ENCODE measurements at regions not wholly inside any gene's neighbourhood (a gene's known extent, or its start where the extent isn't known, plus 50 kb on each side); places are given as distances from the start of the nearest gene placed in this dataset.

DNA sequence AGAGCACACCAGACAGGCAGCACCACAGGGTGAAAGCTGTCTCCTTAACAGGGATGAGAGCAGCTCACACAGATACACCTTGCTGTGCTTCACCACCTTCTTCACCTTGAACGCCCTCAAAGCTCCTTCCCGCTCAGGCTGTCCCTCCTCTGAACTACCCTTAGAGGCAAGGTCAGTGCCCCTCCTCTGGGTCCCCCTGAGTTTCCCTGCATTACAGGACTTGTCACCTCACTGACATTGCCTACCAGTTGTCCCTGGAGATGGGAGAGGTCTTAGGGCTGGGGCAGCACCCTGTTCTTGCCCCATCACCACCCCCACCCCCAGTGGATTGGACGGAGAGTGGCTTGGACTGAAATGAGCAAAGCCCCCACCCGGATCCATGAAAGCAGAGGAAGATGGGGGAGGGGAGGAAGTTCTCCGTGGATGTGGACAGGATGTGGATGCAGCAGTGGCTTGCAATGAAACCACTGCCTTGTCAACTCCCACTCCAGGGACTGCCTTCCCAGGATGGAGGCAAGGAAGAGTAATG is 73.2 kb upstream of the CDH5 start:
- CTCF ChIA-PET (ENCODE audit: partially characterized antibody) = interaction anchor here (1.0 to 1.2 kb wide), 2 partner anchors 15 to 17 kb away, joined by 3 to 4 read pairs; no protein-coding TSS in a partner anchor
- no peak overlapping the region for H2BK12ac ChIP-seq (ENCODE audit: low read depth, low read length)
- H3K9ac ChIP-seq (replicated peaks in 1 of 4; ENCODE audit: extremely low read depth in 1 of 4, low read depth in 3 of 4, low read length in 3 of 4) = no peak overlapping the region

More for the DNA sequence above, 73.2 kb upstream of the CDH5 start:
- H3K79me1 ChIP-seq (ENCODE audit: low read depth, low read length) = no peaks in the 10 kb centered on the region
- H2AK5ac ChIP-seq (ENCODE audit: low read depth, low read length) = no peak overlapping the region
- no peak overlapping the region for H3K18ac ChIP-seq (ENCODE audit: extremely low read depth, low read length)
- no peak overlapping the region for H4K5ac ChIP-seq (ENCODE audit: insufficient read length, low read depth, low read length)
- H2BK120ac ChIP-seq (replicated peaks; ENCODE audit: low read depth, low read length) = no peak overlapping the region
- 95% methylated on average over 5 of the region's 5 CpGs; no CpG with 5 or more reads in 1 of the 2 experiments for WGBS, 2 experiments (ENCODE audit: extremely low coverage in 1 of 2, insufficient coverage in 1 of 2, insufficient read length in 1 of 2, insufficient replicate concordance in 2 of 2, low coverage in 1 of 2, low lambda C conversion rate in 2 of 2, missing lambda C conversion rate in 1 of 2)
- no peaks in the 10 kb centered on the region; a peak in 1 of 7 replicates for H3K4me1 ChIP-seq (replicated peaks in 1 of 4; ENCODE audit: control insufficient read depth in 3 of 4, insufficient read depth in 4 of 4, low read length in 3 of 4)
- H4K20me1 ChIP-seq (replicated peaks in 1 of 2; ENCODE audit: control insufficient read depth in 1 of 2, insufficient read depth in 2 of 2, low read length in 2 of 2) = no peaks in the 10 kb centered on the region
- no peak overlapping the region for H3K14ac ChIP-seq (ENCODE audit: insufficient read length)
- H3K23me2 ChIP-seq (ENCODE audit: low read depth, low read length) = no peaks in the 10 kb centered on the region
- DNase-seq (ENCODE audit: low read depth in 1 of 2, low spot score in 2 of 2) (no peak), FAIRE-seq (no peak)
- H2BK20ac ChIP-seq (ENCODE audit: low read length) = no peak overlapping the region
- no peaks in the 10 kb centered on the region for H3K27me3 ChIP-seq (replicated peaks in 1 of 4; ENCODE audit: control insufficient read depth in 3 of 4, extremely low read depth in 1 of 4, insufficient read depth in 3 of 4, low read length in 3 of 4)
- no peak overlapping the region; the same call in 1 of the 2 replicates for H2AFZ ChIP-seq (ENCODE audit: low read length)
- H4K91ac ChIP-seq (replicated peaks; ENCODE audit: insufficient read length, low read length) = no peak overlapping the region
- no peak overlapping the region for H3K4ac ChIP-seq (replicated peaks; ENCODE audit: insufficient read length, low read depth, low read length)
- H3K36me3 ChIP-seq (ENCODE audit: control insufficient read depth in 2 of 4, insufficient read depth in 4 of 4, low read length in 3 of 4) = no peaks in the 10 kb centered on the region
- H3K4me2 ChIP-seq (ENCODE audit: insufficient read depth in 1 of 2, low read depth in 2 of 2, low read length in 2 of 2) = no peak overlapping the region
- no peak overlapping the region for H4K8ac ChIP-seq (ENCODE audit: extremely low read depth, insufficient read depth, low read length)
- no peak overlapping the region for H2BK5ac ChIP-seq (ENCODE audit: low read depth, low read length)
- no peak overlapping the region for H3K23ac ChIP-seq (ENCODE audit: insufficient read length)
- no peaks in the 10 kb centered on the region for H3K79me2 ChIP-seq (ENCODE audit: control insufficient read depth in 1 of 2, insufficient read depth in 2 of 2, low read length in 2 of 2)
- no peak overlapping the region for H3K27ac ChIP-seq (ENCODE audit: low read depth, low read length)
- no peak overlapping the region for H3K4me3 ChIP-seq (ENCODE audit: extremely low read depth in 1 of 4, insufficient read depth in 2 of 4, low read depth in 3 of 4, low read length in 4 of 4)
- POLR2A ChIA-PET (ENCODE audit: partially characterized antibody) = no interaction called here
- H3K9me3 ChIP-seq (ENCODE audit: insufficient read depth in 2 of 2, low read depth in 1 of 2, low read length in 1 of 2) = no peaks in the 10 kb centered on the region
- no peak for TF ChIP-seq RAD21 (IDR thresholded peaks at IDR 0.05 in 1 of 2, conservative IDR thresholded peaks at IDR 0.05 in 1 of 2; ENCODE audit: low read depth in 2 of 2, low read length in 2 of 2)
- no peak for TF ChIP-seq CHD2 (IDR thresholded peaks at IDR 0.05; ENCODE audit: low read length)
- TF ChIP-seq CTBP2 (IDR thresholded peaks at IDR 0.05; ENCODE audit: borderline replicate concordance, insufficient read depth, insufficient read length, low read length) = no peak
- no peak overlapping the region for H3K56ac ChIP-seq (replicated peaks; ENCODE audit: insufficient read length, low read depth, low read length)
- no peak overlapping the region for H2BK15ac ChIP-seq (ENCODE audit: low read length)

Data from H1 (cell line).